Hypothalamus (tissue), 51 donors: ENCODE measurements at regions not wholly inside any gene's neighbourhood (a gene's known extent, or its start where the extent isn't known, plus 50 kb on each side); places are given as distances from the start of the nearest gene placed in this dataset.

Experiments
- DNase-seq, 51 donors: peaks; one replicate each; lab custom pipeline; 2025; lab: John Stamatoyannopoulos, UW

- DNase-seq: no peak
Measured at GRCh38 chr9:20048985-20049384, 260.1 kb upstream of the SLC24A2 start.

GRCh38 chr9:20048437-20048836 is 259.6 kb upstream of the SLC24A2 start:
- no peak for DNase-seq

DNA sequence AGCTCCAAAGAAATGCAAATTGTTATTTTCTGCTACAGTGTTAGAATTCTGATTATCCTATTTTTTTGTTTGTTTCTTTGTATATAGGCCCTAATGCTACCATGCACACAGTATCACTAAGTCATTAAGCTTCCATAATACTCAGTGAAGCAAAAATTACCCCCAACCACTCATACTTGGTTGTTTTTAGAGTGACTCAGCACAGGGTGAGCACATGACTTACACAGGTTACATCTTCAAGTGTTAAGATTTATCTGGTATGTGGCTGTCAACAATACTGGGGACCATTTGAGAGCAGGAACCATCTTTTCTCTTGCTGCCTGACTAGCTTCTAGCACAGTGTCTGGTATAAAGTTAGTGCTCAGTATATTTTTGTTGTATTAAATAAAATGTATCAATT is 255.8 kb upstream of the SLC24A2 start:
- no peak for DNase-seq

- no peak for DNase-seq
Measured at GRCh38 chr9:20043461-20043860, 254.6 kb upstream of the SLC24A2 start.

DNA sequence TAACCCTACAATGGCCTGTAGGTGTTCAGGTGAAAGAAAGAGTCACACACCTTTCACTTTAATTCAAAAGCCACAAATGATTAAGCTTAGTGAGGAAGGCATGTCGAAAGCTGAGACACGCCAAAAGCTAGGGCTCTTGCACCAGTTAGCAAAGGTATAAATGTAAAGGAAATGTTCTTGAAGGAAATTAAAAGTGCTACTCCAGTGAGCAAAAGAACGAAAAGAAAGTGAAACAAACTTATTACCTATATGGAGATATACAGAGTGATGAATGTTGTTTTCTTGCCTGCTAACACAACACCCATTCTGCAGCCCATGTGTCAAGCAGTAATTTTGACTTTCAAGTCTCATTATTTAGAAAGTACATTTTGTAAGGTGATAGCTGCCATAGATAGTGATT is 254.2 kb upstream of the SLC24A2 start:
- DNase-seq: no peak

DNA sequence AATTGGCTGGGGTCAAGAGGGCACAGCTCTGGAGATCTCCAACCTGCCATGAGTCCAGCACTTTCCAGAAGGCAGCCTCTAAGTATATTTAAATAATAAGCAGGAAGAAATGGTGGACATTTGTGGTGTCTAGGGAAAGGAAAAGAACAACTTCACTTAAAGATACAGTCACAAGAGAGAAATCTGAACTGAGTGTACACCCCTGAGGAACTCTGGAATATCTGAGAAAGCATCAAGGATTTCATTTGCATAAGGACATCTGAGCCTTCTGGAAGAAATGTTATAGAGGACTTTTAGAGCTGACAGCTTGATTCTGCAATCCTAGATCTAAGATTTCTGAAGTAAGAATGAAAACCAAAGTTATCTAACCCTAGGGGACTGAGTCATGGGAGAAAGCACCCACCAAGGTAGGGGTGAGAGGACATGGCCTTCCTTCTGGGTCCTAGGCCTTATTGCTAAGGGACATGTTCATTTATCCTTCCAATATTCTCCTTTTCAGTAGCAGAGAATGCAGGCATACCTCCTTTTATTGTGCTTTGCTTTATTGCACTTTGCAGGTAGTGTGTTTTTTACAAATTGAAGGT is 253.4 kb upstream of the SLC24A2 start:
- DNase-seq: no peak

DNA sequence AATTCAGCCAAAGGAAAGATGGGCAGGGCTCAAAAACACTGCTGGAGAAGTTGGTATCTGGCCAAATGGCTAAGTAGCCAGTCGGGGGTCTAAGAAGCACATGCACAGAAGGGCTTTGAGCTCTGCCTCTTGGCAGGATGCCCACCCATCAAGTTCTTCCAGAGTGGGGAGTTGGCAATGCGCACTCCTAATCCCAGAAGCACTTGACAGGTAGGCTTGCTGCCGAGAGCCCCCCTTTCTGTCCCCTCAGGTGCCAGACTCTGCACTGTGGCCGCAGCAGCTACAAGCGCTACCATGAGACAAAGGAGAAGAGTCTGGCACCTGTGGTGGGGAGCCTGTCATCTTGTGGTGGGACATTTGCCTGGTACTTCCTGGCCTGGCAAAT is 252.9 kb upstream of the SLC24A2 start:
- peak in 8 of 51 donors; percentile 4 to 42 (median 22) for DNase-seq

DNA sequence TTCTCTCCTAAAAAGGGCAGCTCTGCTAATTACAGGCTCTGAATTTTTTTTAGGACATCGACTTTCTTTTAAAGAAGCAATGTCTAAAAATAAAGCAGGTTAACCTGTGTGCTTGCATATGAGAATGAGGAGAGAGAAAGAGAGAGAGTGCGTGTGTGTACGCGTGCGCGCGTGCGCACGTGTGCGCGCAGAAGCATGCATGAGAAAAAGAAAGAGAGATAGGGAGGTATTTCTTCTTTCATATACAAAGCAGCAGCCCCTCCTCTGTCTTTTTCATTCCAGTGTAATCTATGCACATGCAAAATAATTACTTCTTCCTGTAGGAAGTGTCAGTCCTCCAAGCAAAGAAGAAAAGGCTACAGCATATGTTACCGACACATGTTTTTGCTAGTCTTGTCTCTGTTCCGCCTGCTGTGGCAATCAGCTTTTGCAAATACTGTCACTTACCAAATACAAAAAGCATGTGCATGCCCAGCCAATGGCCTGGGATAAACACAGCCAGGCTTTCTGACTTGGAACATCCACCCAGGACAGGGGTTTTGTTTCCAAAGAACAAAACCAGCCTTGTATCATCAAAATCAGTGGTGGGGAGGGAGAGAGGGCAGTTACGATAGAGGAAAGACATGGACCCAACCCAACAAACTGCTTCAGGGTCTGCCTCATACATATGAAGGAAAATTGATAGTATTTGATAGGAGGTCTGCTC is 252.3 kb upstream of the SLC24A2 start:
- peak in 19 of 51 donors; percentile 2 to 69 (median 28) for DNase-seq

DNA sequence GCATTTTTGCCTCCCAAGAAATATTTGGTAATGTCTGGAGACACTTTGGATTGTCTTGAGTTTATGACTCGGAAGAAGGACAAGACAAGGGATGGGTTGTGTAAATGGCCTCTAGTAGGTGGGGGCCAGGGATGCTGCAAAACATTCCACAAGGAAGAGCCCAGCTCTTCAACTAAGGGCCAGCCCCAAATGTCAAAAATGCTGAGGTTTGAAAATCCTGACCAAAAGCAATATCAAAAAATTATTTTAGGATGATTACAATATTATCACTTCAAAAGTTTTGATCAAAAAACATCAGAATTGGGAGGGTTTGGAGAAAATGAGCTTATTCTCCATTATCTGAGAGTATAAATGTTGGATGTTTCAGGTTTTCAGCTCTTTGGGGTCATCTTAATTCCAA is 248.9 kb upstream of the SLC24A2 start:
- no peak for DNase-seq

DNA sequence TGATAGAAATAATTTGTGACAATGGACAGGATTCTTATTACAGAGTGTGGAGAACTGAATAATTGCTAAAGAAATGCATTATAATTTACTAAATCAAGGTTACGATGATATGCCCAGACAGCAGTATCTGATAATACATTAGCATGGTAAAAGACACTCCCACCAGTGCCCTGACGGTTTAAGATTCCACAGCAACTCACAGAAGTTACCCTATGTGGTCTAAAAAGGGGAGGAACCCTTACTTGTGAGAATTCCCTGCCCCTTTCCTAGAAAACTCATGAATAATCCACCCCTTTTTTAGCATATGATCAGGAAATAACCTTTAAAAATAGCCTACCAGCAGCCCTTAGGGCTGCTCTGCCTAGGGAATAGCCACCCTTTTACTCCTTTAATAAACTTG is 244.7 kb upstream of the SLC24A2 start:
- DNase-seq: no peak

- no peak for DNase-seq
Measured at GRCh38 chr9:20032413-20033006, 243.7 kb upstream of the SLC24A2 start.

DNA sequence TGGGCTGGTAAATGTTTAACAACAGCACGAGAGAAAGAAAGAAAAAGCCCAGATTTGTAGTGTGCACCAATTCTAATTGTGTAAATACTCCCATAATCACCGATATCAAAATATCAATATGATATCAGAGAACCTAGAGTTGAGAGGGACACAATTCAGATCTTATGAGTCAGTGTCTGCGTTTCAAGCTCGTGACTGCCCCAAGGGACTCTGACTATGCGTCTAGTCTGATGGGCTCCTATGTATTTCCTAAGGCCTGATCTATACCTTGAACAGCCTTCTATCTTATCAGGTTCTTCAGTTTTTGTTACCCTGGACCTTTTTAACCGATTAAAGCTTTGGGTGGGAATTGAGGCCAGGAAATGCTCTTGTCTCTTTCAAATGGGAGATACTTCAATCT is 243.0 kb upstream of the SLC24A2 start:
- no peak for DNase-seq

GRCh38 chr9:20030671-20031070 is 241.8 kb upstream of the SLC24A2 start:
- no peak for DNase-seq

- DNase-seq: no peak
Measured at GRCh38 chr9:20030221-20030620, 241.4 kb upstream of the SLC24A2 start.

- no peak for DNase-seq
Measured at GRCh38 chr9:20028849-20029231, 240.0 kb upstream of the SLC24A2 start.

GRCh38 chr9:20028192-20028848 is 239.5 kb upstream of the SLC24A2 start:
- DNase-seq: no peak

DNA sequence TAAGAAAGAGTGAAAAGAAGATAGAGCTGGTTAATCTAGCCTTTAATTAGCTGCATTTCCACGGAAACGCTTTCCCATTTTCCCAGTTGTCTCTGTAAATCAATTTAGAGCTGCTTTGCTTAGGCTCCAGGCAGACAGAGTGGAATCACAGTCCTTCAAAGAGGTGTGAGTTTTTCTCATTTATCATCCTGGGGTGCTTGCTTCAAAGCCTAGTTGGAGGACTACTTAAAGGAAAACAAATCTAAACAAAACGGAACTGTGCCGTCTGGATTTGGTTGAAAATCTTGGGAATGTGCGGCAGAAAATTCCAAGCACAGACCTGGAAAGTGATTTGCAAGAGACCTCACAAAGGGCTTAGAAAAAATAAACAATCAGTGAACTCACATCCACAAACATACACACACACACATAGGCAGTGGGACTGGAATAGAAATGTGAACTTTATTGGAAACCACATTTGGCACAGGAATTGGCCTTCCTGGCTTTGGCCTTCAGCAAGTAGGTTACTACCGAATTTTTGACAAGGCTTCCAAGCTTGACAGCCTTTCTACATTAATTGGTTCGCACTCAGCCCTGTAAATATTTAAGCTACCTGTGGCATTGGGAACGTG is 235.2 kb upstream of the SLC24A2 start:
- DNase-seq: no peak

- no peak for DNase-seq
Measured at GRCh38 chr9:20023210-20023905, 234.5 kb upstream of the SLC24A2 start.

DNA sequence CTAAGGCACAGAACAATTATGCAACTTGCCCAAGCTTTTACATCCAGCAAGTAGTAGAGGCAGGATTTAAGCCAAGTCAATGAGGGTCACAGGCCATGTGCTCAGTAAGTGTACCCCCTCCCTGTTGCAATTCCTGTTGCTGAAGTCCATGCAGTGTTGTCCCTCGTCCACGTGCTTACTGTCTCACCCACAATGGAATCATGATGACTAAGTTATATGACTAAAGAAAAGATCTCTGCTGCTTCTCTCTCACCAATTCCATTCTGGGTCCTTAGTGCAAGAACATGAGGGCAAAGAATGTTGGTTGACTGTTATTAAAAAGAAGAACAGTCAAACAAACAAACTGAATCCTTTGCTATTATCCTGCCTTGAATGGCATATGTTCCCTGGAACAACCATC is 233.6 kb upstream of the SLC24A2 start:
- DNase-seq: no peak

DNA sequence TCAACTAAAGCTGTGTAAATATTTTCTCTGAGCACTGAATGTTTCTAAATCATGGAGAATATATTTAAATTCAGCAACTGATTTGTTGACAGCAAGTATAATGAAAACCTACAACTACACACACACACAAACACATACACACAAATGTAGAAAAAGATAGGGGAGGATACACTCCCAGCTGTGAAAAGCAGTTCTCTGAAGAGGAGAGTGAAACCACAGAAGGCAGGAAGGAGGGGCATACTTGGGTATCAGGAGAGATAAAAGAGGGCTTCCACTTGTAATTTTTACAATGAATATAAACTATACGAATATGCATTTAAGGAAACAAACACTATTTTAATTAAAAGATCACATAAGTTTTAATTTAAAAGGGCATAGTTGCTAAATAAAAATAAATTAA is 227.8 kb upstream of the SLC24A2 start:
- DNase-seq: no peak

GRCh38 chr9:20015427-20015931 is 226.6 kb upstream of the SLC24A2 start:
- DNase-seq: no peak
